ENCODE measurements at regions not wholly inside any gene's neighbourhood (a gene's known extent, or its start where the extent isn't known, plus 50 kb on each side); places are given as distances from the start of the nearest gene placed in this dataset.
A peak's percentile ranks its signal among the peaks of the same experiment; 100 is the strongest.

GRCh38 chr1:164977561-164977960 lies 379.0 kb downstream of the LMX1A start:
- DNase-seq (ENCODE audit: low read depth): no peak
- no peak for TF ChIP-seq CTCF (IDR thresholded peaks at IDR 0.05; ENCODE audit: insufficient read depth, low read depth, low read length, missing control alignments)
- H3K4me3 ChIP-seq (ENCODE audit: low read length): no peak overlapping the region

- TF ChIP-seq CTCF (IDR thresholded peaks at IDR 0.05; ENCODE audit: insufficient read depth, low read depth, low read length, missing control alignments): no peak
- DNase-seq (ENCODE audit: low read depth): no peak
- H3K4me3 ChIP-seq (ENCODE audit: low read length): no peak overlapping the region
Observed at GRCh38 chr1:164971921-164972415, 384.5 kb downstream of the LMX1A start.

DNA sequence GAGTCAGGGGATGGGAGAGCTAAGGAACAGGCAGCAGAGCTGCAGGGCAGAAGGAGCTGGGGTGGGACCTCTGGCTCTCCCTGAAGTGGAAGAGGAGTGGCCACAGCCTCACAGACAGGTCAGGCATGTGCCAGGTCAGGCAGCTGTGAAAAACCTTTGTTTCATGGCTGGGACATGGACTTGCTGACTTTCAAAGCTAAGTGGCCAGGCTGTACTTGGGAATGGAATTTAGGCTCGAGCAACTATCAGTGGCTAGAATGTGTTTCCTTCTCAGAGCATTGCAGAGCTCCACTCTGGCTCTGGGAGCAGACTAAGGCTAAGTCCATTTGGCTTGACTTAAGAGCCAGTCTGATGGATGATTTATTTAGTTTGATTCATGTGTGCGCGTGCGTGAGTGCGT lies 385.1 kb downstream of the LMX1A start:
- no peak for TF ChIP-seq CTCF (IDR thresholded peaks at IDR 0.05; ENCODE audit: insufficient read depth, low read depth, low read length, missing control alignments)
- H3K4me3 ChIP-seq (ENCODE audit: low read length): no peak overlapping the region

DNA sequence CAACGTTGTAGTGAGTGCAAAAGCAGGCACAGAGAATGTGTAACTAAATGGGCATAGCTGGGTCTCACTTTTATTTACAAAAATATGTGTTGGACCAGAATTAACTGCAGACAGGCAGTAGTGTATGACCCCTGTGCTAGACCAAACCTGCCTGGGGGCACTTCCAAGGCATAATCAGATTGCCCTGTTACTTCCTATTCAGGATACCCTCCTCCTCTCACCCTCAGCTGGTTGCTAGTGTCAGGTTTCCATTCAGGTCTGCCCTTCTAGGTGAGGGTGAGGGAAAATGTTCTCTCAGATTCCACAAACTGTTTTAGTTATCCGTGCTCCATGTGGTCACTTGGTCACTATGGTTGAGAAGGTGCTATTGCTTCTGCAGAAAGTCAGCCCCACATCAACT lies 387.3 kb downstream of the LMX1A start:
- no peak overlapping the region for H3K4me3 ChIP-seq (ENCODE audit: low read length)
- no peak for DNase-seq (ENCODE audit: low read depth)
- no peak for TF ChIP-seq CTCF (IDR thresholded peaks at IDR 0.05; ENCODE audit: insufficient read depth, low read depth, low read length, missing control alignments)

More for the DNA sequence above, 385.1 kb downstream of the LMX1A start:
- no peak for DNase-seq (ENCODE audit: low read depth)

- no peak overlapping the region for H3K4me3 ChIP-seq (ENCODE audit: low read length)
- TF ChIP-seq CTCF (IDR thresholded peaks at IDR 0.05; ENCODE audit: insufficient read depth, low read depth, low read length, missing control alignments): no peak
Observed at GRCh38 chr1:164967300-164967699, 389.2 kb downstream of the LMX1A start.

GRCh38 chr1:164961715-164962114 lies 394.8 kb downstream of the LMX1A start:
- TF ChIP-seq CTCF (IDR thresholded peaks at IDR 0.05; ENCODE audit: insufficient read depth, low read depth, low read length, missing control alignments): no peak
- no peak overlapping the region for H3K4me3 ChIP-seq (ENCODE audit: low read length)
- DNase-seq (ENCODE audit: low read depth): peak; percentile 31

More at GRCh38 chr1:164967300-164967699, 389.2 kb downstream of the LMX1A start:
- DNase-seq (ENCODE audit: low read depth): no peak

DNA sequence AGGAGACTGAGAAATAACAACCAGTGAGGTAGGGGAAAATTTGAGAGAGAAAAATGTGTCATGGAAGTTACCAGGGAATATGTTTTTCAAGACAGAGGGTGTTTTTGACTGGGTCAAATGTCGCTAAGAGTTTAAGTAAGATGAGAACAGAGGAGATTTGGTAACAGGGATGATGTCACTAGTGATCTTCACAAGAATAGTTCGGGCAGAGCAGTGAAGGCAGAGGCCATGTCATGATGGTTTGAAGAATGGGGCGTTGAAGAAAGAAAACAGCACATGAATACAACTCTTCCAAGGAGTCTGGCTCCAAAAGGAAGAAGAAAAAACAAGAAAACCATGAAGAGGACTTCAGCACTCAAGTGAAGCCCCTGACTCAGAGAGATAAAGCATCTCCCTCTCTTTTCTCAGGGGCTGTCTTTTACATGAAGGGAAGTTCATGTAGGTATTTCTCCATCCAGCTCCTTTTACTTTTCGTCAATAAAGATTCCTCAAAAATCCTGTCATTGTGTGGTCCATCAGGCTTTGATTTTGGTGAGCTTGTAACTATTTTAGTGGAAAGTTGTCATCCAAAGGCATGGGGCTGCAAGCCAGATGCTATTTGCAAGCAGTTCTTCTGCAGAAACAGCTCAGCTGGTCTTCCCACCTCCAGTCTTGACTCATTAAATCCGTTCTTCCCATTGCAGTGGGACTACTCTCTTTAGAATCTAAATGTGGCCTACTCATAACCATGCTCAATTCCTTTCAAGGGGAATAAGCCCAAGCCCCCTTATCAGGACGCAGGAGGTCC lies 397.3 kb downstream of the LMX1A start:
- DNase-seq (ENCODE audit: low read depth): no peak
- TF ChIP-seq CTCF (IDR thresholded peaks at IDR 0.05; ENCODE audit: insufficient read depth, low read depth, low read length, missing control alignments): no peak
- H3K4me3 ChIP-seq (ENCODE audit: low read length): no peak overlapping the region

Measured in epithelial cell of esophagus (primary cell).